ENCODE measurements at regions not wholly inside any gene's neighbourhood (a gene's known extent, or its start where the extent isn't known, plus 50 kb on each side); places are given as distances from the start of the nearest gene placed in this dataset.

- Mint-ChIP-seq H3K9me3 (no peaks in the 10 kb centered on the region), H3K27me3 (peaks cover 27% of the 10 kb centered on the region), H3K4me3 (no peak overlapping the region), H3K4me1 (no peaks in the 10 kb centered on the region), H3K27ac (no peak overlapping the region), H3K36me3 (ENCODE audit: low read depth) (no peaks in the 10 kb centered on the region)
- no peak for ATAC-seq
- no peak for DNase-seq
Observed at GRCh38 chr7:128177768-128178550, 63.1 kb upstream of the LEP start.

- peaks cover 27% of the 10 kb centered on the region for H3K27me3 Mint-ChIP-seq
- H3K4me3 Mint-ChIP-seq, result no peak overlapping the region
- no peaks in the 10 kb centered on the region for H3K4me1 Mint-ChIP-seq
Observed at GRCh38 chr7:128178611-128179010, 62.5 kb upstream of the LEP start.

GRCh38 chr7:128188396-128189230, 52.5 kb upstream of the LEP start:
- Mint-ChIP-seq H3K4me1 (no peaks in the 10 kb centered on the region), H3K9me3 (peaks cover 4% of the 10 kb centered on the region), H3K4me3 (no peak overlapping the region), H3K36me3 (ENCODE audit: low read depth) (no peaks in the 10 kb centered on the region), H3K27me3 (peaks cover 38% of the 10 kb centered on the region), H3K27ac (no peak overlapping the region)
- DNase-seq (no peak), ATAC-seq (no peak)

More at GRCh38 chr7:128178611-128179010, 62.5 kb upstream of the LEP start:
- DNase-seq, result no peak
- Mint-ChIP-seq H3K9me3 (no peaks in the 10 kb centered on the region), H3K27ac (no peak overlapping the region), H3K36me3 (ENCODE audit: low read depth) (no peaks in the 10 kb centered on the region)
- ATAC-seq, result no peak

- Mint-ChIP-seq H3K4me3 (no peak overlapping the region), H3K9me3 (peaks cover 12% of the 10 kb centered on the region), H3K27me3 (peaks cover 34% of the 10 kb centered on the region), H3K36me3 (ENCODE audit: low read depth) (peaks cover 3% of the 10 kb centered on the region), H3K4me1 (no peaks in the 10 kb centered on the region), H3K27ac (no peak overlapping the region)
- no peak for ATAC-seq
- no peak for DNase-seq
Observed at GRCh38 chr7:128189231-128189930, 51.7 kb upstream of the LEP start.

GRCh38 chr7:128190051-128190647, 50.9 kb upstream of the LEP start:
- Mint-ChIP-seq H3K27me3 (peaks cover 34% of the 10 kb centered on the region), H3K27ac (no peak overlapping the region), H3K9me3 (peaks cover 20% of the 10 kb centered on the region), H3K4me1 (no peaks in the 10 kb centered on the region), H3K4me3 (no peak overlapping the region), H3K36me3 (ENCODE audit: low read depth) (peaks cover 9% of the 10 kb centered on the region)
- DNase-seq (no peak), ATAC-seq (no peak)

GRCh38 chr7:128191136-128191844, 49.8 kb upstream of the LEP start:
- no peaks in the 10 kb centered on the region for H3K4me1 Mint-ChIP-seq
- DNase-seq, result no peak
- no peak overlapping the region for H3K4me3 Mint-ChIP-seq

More at GRCh38 chr7:128191136-128191844, 49.8 kb upstream of the LEP start:
- peaks cover 13% of the 10 kb centered on the region for H3K36me3 Mint-ChIP-seq (ENCODE audit: low read depth)
- ATAC-seq, result no peak
- H3K27me3 Mint-ChIP-seq, result peaks cover 34% of the 10 kb centered on the region
- H3K9me3 Mint-ChIP-seq, result peaks cover 28% of the 10 kb centered on the region
- H3K27ac Mint-ChIP-seq, result no peak overlapping the region

Measured in activated naive CD8-positive, alpha-beta T cell treated with anti-CD3 and anti-CD28 coated beads, Interleukin-2, amount 50 U/mL, for 24 hours (primary cell).